ENCODE measurements at regions not wholly inside any gene's neighbourhood (a gene's known extent, or its start where the extent isn't known, plus 50 kb on each side); places are given as distances from the start of the nearest gene placed in this dataset.

DNA sequence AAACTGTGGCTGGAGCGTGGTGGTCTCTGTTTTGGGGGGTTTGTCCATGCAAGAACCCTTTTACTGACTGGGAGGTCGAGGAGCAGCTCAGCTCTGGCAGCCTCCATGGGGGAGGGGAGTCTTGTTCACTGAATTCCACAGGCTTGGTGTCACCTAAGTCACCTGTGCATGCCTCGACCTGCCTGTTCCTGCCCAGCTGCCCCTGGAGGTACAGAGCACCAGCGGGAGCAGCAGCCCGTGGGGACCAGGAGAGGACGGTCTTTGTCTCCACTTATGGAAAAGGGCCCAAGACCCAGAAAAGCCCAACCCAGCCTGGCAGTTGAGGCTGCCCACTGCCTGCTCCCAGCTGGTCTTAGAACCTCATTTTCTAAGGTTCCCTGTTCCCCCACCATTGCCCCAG lies 168.7 kb upstream of the AGAP1 start:
- DNase-seq (ENCODE audit: low spot score): no peak
- intact Hi-C loops (cut with DNase I): no loop called here

DNA sequence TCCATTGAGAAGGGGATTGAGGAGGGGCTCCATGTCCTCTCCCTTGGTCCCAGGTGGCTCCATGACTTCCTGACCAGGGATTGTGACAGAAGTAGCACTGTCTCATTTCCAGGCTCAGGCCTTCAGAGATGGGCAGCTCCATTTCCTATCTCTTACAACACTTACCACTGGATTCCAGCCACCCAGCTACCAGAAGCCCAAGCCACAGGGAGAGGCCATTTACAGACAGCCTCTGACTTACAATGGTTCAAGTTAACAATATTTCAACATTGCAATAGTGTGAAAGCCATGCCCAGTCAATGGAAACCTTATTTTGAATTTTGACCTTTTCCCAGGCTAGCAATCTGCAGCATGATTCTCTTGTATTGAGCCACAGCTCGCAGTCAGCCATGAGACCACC lies 164.9 kb upstream of the AGAP1 start:
- DNase-seq (ENCODE audit: low spot score): no peak

DNA sequence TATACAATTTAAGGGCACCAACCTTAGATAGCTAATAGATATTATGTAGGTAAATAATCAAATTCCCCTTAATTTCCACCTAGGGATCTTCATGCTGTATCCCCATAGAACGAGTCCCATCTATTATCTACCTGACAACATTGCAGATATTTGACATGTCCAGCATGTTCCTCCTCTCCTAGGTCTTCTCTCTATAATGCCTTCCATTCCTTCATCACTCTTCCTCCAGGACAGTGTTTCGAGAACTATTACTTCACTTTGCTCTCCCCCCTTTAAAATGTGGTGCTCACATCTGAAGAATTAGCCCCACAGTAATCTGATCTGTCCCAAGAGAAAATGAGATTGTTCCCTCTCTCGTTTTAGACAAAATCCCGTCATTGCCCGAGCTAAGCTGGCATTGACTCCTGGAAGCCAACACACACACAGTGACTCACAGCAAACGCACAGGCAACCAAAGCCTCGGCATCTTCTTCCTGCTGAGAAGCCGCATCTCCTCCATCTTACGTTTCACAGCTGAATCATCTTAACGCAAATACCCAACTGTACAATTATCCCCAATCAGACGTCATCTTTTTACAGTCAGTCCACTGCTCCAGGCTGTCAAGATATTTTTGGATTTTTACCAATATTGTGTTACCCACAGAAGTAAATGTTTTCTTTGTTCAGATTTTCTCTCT lies 162.9 kb upstream of the AGAP1 start:
- DNase-seq (ENCODE audit: low spot score): no peak
- intact Hi-C loops (cut with DNase I): no loop called here

More for the DNA sequence above, 164.9 kb upstream of the AGAP1 start:
- intact Hi-C loops (cut with DNase I): no loop called here

DNA sequence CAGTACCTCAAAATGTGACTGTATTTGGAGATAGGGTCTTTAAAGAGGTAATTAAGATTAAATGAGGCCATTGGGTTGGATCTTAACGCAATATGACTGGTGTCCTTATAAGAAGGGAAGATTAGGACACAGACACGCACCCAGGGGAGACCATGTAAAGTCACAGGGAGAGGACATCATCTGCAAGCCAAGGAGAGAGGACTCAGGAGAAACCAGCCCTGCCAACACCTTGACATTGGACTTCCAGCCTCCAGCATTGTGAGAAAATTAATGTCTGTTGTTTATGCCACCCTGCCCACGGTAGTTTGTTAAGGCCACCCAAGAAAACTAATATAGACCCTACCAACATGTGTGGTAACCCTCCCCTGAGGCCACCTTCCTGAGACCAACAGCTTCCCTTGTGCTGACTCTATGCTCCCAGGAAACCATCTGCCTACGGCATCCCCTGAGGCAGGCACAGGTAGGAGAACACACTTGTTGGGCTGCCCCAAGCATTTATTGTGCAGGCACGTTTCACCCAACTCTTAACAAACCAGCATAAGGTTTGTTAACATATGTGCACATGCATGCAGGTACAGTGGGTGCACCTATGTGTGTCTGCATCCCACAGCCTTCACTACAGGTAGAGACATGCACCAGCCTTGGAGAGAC lies 161.5 kb upstream of the AGAP1 start:
- no peak for DNase-seq (ENCODE audit: low spot score)
- intact Hi-C loops (cut with DNase I): no loop called here

DNA sequence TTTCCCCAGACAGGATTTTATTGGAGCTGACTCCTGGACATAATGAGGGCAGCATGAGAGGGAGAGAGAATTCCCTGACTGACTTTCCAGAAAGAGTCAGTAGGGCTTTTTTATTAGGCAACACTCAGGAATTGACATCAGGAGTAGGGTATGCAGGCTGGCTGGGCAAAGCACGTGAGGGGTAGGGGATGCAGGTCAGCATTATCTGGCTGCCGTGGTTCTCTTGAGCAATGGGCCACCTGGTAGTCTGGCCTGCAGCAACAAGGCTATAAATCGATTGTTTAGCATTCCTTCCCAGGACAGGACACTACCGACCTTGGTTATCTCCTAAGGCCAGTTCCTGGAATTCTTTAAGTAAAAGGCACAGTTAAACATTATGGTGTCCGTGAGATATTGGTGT lies 160.8 kb upstream of the AGAP1 start:
- intact Hi-C loops (cut with DNase I): no loop called here
- no peak for DNase-seq (ENCODE audit: low spot score)

DNA sequence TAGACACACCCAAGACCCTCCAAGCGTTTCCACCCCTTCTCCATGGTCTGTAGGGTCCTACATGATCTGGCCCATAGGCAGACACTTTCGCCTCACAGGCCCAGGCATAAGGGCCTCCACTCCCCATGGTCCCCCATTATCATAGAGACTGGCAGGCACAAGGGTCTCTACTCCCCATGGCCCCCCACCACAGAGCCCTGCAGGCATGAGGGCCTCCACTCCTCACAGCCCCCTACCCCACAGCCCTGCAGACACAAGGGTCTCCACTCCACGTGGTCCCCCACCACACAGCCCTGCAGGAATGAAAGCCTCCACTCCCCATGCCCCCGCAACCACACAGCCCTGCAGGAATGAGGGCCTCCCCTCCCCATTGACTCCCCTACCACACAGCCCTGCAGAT lies 159.7 kb upstream of the AGAP1 start:
- no peak for DNase-seq (ENCODE audit: low spot score)
- intact Hi-C loops (cut with DNase I): no loop called here

DNA sequence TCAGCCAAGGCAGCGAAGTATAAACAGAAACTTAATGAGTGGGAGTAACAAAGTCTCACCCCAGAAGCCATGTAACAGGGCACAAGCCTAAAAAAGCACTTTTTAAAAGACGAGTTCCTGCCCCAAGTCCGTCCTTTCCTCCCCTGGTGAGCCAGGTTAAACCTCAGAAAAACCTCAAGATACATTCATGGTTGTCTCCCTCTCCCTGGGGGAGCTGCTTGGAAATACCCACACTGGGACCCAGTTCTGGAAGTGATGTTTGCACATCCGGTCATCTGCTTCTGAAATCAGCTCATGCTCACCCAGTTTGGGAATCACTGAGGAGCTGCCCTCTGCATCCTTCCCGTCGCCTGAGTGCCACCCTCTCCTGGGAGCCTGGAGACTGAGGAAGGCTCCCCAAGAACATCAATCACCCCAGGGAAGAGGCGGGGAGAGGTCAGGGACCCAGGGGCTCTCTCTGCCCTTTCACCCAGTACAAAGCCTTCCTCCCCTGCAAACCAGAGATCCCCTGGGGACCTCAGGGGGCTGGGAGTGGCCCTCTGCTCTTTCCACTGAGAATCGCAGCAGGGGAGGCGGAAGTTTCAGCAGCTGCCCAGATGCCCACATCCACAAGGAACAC lies 150.6 kb upstream of the AGAP1 start:
- intact Hi-C loops (cut with DNase I): no loop called here
- DNase-seq (ENCODE audit: low spot score): no peak

DNA sequence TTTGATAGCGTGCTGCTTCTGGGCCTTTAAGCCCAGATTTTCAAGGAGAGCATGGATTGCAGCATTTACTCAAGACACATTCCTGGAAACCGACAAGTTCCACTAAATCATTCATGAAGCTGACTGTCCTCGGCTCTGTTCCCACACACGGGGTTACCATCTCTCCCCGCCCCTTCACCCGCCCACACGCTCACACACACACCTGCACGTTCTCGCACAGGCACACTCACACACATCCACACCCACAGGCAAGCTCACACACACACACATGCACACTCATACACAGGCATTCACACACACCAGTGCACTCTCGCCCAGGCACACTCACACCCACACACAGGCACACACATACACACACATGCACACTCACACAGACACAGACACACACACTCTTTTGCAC lies 150.0 kb upstream of the AGAP1 start:
- DNase-seq (ENCODE audit: low spot score): no peak
- intact Hi-C loops (cut with DNase I): no loop called here

DNA sequence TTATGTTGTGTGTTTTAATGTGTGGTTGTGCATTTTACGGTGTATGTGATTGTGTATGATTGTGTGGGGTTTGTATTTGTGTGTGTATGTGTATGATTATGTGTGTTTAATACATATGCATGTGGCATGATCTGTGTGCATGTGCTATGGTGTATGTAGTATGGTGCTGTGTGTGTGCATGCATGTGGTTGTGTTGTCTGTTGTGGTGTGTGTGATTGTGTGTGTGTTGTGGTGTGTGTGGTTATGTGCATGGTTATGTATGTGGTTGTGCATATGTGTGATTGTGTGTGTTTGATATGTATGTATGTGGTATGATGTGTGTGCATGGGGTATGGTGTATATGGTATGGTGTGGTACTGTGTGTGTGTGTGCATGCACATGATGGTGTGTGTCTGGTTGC lies 148.1 kb upstream of the AGAP1 start:
- intact Hi-C loops (cut with DNase I): no loop called here
- DNase-seq (ENCODE audit: low spot score): no peak

DNA sequence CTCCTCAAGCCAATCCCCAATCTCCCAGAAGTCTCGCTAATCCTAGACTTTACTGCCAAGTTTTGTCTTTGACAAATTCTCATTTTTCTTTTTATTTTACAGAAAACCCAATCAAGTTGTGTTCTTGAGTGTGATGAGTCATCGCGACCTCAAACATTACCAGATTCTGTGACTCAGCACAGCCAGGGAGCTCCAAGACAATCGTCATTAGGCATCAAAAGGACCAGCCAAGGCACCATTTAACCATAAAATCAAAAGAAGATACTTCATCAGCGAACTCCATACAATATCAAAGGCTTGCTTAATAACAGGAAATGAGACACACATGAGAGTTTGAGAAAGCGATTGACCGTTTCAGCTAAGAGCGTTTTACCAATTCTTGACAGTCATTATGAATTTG lies 146.2 kb upstream of the AGAP1 start:
- no peak for DNase-seq (ENCODE audit: low spot score)
- intact Hi-C loops (cut with DNase I): no loop called here

DNA sequence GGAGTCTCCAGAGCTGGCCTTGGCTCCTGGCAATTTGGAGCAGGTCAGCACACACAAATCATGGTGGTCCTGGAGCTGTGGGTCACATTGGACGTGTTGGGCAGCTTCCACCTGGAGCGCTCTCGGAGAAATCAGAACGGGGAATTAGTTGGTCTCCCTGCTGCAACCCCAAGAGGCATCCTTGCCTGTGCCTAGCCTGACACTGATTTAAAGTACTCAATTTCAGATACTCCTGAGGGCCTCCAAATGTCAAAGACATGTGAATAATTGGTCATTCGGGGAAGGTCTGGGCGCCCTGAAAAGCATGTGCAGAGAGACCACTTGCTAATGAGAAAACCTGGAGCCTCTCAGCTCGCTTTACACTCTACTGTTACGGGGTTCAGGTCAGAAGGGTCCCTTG lies 145.5 kb upstream of the AGAP1 start:
- no peak for DNase-seq (ENCODE audit: low spot score)
- intact Hi-C loops (cut with DNase I): no loop called here

DNA sequence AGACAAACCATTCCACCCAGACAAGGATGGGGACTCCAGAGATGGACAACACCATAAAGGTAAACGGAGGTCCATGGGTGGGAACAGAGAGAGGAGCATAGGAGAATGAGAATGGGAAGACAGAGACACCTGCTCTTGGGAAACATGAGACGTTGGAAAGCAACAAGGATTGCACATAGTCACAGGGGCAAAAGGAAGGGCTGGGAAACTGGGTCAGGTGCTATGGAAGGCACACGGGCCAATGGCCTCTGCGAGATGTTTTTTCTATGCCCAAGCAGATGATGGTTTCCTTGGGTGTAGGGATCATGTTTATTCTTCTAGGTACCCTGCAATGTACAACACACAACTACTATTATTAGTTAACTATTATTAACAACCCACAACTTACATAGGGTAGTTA lies 143.6 kb upstream of the AGAP1 start:
- intact Hi-C loops (cut with DNase I): no loop called here
- no peak for DNase-seq (ENCODE audit: low spot score)

DNA sequence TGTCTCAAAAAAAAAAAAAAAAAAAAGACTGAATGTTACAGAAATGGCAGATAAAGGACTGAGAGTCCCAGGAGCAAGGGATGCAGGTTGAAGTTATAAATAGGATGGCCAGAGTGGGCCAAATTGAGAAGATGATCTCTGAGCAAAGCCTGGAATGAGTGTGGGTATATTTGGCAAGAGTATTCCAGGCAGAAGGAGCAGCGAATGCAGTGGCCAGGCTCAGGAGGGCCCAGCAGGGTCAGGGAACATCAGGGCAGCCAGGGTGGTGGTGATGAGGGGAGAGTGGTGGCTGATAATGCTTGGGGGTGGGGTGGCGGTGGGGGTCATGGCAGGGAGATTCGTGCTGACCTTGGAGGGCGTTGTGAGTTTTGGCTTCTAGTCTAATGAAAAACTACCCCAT lies 141.3 kb upstream of the AGAP1 start:
- peak; percentile 53 for DNase-seq (ENCODE audit: low spot score)
- intact Hi-C loops (cut with DNase I): no loop called here

DNA sequence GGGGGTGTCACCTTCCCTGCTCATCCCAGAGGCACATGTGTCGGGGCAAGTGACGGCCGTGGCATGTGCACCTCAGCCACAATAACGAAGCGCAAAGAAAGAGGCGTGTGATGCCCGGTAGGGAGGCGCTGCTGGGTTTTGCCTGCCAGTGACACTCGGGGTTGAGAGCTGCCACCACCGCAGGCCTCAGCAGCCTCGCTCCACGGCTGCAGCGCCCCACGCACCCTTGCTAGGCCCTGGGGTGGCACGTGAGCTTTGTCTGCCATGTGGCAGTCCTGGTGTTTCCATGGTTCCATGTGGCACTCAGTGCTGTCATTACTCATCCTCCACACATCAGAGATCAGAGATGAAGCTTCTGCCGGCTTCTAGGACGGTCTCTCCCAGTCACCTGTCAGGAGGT lies 136.0 kb upstream of the AGAP1 start:
- DNase-seq (ENCODE audit: low spot score): no peak
- intact Hi-C loops (cut with DNase I): no loop called here

DNA sequence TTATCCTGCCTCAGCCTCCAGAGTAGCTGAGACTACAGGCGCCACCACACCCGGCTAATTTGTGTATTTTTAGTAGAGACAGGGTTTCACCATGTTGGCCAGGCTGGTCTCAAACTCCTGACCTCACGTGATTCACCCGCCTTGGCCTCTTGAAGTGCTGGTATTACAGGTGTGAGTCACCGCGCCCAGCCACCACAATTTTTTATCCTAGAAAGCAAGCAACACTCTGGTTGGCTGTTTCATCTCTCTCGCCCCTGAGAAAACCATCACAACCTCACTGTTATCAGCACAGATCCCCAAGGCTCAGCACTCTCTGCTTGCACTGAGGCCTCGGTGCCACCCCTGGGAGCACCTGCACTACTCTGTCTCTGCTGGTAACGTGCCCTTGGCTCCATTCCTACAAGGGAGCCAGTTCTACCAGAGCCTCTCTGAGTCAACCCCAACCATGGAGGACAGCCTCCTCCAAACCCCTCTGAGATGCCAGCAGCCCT lies 134.8 kb upstream of the AGAP1 start:
- no peak for DNase-seq (ENCODE audit: low spot score)
- intact Hi-C loops (cut with DNase I): no loop called here

DNA sequence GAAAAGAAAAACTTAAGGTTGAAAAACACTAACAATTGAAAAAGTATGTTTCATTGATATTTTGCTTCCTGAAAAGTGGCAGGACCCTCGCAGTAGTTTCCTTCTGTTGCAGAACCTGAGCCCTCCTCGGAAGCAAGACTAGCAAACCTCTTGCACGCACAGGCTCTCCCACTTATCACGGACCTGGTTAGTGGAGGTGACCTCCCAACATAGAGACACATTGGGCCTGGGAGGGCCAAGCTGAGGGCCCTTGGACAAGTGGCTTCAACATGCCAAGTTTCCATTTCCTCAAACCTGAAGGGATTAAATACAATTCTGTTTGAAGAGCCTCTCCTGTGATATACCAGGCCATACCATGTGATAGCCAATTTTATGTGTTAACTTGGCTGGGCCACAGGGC lies 133.4 kb upstream of the AGAP1 start:
- DNase-seq (ENCODE audit: low spot score): no peak
- intact Hi-C loops (cut with DNase I): no loop called here

DNA sequence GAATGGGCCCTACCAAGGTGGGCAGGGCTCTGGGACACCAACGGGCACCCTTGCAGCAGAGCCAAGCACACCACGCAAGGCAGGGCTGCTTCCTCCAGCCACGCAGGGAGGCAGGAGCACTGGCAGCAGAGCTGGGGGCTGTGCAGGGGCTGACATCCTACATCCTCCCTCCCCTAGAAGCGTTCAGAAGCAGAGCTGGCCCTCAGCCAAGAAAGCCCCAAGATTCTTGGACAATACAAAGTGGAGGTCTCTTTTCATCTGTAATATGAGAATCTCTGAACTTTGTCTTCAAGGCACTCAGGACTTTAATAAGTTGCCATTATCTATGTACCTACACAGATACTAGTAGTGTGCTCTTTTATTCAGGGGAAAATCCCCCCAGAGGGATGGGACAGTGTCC lies 128.1 kb upstream of the AGAP1 start:
- intact Hi-C loops (cut with DNase I): no loop called here
- no peak for DNase-seq (ENCODE audit: low spot score)

DNA sequence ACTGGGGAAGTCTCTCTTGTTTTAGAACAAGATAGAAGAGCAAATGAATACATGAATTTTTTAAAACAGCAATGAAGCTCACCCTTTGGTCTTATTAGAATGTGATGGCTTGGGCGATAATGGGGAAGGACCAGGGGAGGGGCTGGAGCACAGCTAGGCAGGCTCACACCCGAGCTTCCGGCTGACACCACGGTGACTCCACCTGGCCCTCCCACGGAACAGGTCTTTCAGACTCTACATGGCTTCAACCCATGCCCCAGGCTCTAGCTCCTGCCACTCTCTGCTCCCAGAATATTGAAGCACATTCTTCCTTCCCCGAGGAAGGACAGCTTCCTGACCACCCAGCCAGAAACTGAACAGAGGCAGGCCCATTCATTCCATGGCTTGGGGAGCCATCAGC lies 127.5 kb upstream of the AGAP1 start:
- intact Hi-C loops (cut with DNase I): no loop called here
- no peak for DNase-seq (ENCODE audit: low spot score)

DNA sequence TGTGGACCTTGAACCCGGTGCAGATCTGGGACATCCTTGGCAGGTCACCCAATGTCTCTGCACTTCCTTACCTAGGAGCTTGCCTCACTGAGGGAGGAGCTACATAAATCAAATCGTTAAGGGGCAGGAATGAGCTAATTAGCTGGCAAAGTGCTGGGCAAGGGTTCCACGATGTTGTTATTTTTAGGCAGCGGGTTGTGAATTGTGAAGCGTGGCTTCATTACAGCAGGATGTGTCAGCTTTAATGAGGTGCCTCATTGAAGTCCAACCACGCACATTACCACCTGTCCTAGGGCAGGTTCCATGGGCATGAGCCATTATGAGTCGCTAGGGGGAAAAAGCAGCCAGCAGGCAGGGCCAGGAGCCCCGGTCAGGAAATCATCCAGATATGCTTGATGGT lies 127.0 kb upstream of the AGAP1 start:
- DNase-seq (ENCODE audit: low spot score): no peak

DNA sequence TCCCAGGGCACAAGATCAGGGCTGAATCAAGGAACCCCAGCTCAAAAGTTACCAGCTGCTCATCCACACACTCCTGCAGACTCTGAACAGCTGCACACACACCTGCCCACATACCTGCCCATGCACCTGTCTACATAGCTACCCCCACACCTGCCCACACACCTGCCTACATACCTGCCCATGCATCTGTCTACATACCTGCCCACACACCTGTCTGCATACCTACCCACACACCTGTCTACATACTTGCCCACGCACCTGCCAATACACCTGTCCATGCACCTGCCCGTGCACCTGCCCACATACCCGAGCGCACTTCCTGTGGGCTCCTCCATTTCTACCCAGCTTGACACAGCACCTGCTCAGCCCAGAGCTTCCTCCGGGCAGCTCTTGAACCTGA lies 122.8 kb upstream of the AGAP1 start:
- intact Hi-C loops (cut with DNase I): no loop called here
- DNase-seq (ENCODE audit: low spot score): no peak

More for the DNA sequence above, 127.0 kb upstream of the AGAP1 start:
- intact Hi-C loops (cut with DNase I): no loop called here

DNA sequence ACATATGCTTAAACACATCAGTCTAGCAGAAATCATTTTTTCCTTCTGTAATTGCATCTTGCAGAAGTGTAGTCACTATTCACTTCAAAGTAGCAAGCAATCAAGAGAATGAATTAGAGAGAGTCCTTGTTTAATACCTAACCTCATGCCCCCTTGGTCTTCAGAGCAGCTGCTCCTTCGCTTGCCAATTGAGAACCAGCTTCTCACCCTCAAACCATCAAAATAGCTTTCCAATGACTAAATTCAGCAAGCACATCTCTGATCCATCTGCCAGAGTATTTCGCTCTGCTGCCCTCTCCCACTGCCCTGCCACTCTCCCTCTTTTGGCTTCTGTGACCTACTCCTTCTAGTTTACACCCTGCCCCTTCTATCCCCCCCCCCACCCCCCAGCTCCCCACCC lies 120.7 kb upstream of the AGAP1 start:
- no peak for DNase-seq (ENCODE audit: low spot score)
- intact Hi-C loops (cut with DNase I): no loop called here
